Keratinocyte (primary cell): ENCODE measurements at regions not wholly inside any gene's neighbourhood (a gene's known extent, or its start where the extent isn't known, plus 50 kb on each side); places are given as distances from the start of the nearest gene placed in this dataset.
"Not testable (repeated sequence)": the region's sequence is repeated elsewhere in the genome, so short reads cannot be mapped to it uniquely, and the experiment has no call there.

Source experiments
- DNase-seq: peaks from one replicate; pipeline ENCODE4 v3.0.0-alpha.2; 2011; ENCODE audit warnings: low read depth, missing footprints, low spot score
- FAIRE-seq: peaks from 2 replicates; lab custom pipeline; 2011; peaks lifted over from hg19 to GRCh38; lab: Jason Lieb, UNC
- H2AFZ ChIP-seq: 2 replicates; pipeline ENCODE4 v1.6.0; 2012; ENCODE audit warnings: low read length, control low read depth, inconsistent platforms; ENCODE audit not compliant: control insufficient read depth
- H3K27ac ChIP-seq: 2 replicates; pipeline ENCODE4 v1.5.1; 2011; ENCODE audit warnings: low read length; ENCODE audit not compliant: control insufficient read depth, insufficient read depth
- H3K27me3 ChIP-seq: 3 replicates; pipeline ENCODE4 v1.6.0; 2011; ENCODE audit warnings: low read length; ENCODE audit not compliant: control insufficient read depth, insufficient read depth; ENCODE audit errors: extremely low read depth
- H3K36me3 ChIP-seq, 2 experiments: 2 replicates in 1 of 2; 3 replicates in 1 of 2; pipeline ENCODE4 v1.5.1; 2011; ENCODE audit warnings: low read length in 2 of 2, mild to moderate bottlenecking in 1 of 2; ENCODE audit not compliant: control insufficient read depth in 2 of 2, insufficient read depth in 2 of 2; ENCODE audit errors: extremely low read depth in 1 of 2
- H3K4me1 ChIP-seq: 3 replicates; pipeline ENCODE4 v1.5.1; 2011; ENCODE audit warnings: low read length; ENCODE audit not compliant: control insufficient read depth, insufficient read depth; ENCODE audit errors: extremely low read depth
- H3K4me2 ChIP-seq: 3 replicates; pipeline ENCODE4 v1.6.0; 2011; ENCODE audit warnings: low read depth, low read length; ENCODE audit not compliant: control insufficient read depth, insufficient read depth; ENCODE audit errors: extremely low read depth
- H3K4me3 ChIP-seq, 3 experiments: fragments of 200-600 bp in 1 of 3; sonication (generic) in 1 of 3; 2 replicates in 2 of 3; 3 replicates in 1 of 3; pipeline ENCODE4 v1.5.1; 2011 to 2016; ENCODE audit warnings: low read length in 3 of 3, mild to moderate bottlenecking in 3 of 3, control low read depth in 2 of 3, inconsistent platforms in 1 of 3, low read depth in 1 of 3, mixed read lengths in 1 of 3, mixed run types in 1 of 3, moderate library complexity in 1 of 3; ENCODE audit not compliant: control insufficient read depth in 2 of 3, insufficient read depth in 2 of 3; ENCODE audit errors: extremely low read depth in 1 of 3
- H3K79me2 ChIP-seq: 2 replicates; pipeline ENCODE4 v1.6.0; 2012; ENCODE audit warnings: low read length; ENCODE audit not compliant: control insufficient read depth, insufficient read depth
- H3K9ac ChIP-seq: 3 replicates; pipeline ENCODE4 v1.6.0; 2011; ENCODE audit warnings: low read length; ENCODE audit not compliant: control insufficient read depth, insufficient read depth; ENCODE audit errors: extremely low read depth
- H3K9me1 ChIP-seq: 3 replicates; pipeline ENCODE4 v1.6.0; 2011; ENCODE audit warnings: low read length; ENCODE audit not compliant: control insufficient read depth, insufficient read depth; ENCODE audit errors: extremely low read depth
- H3K9me3 ChIP-seq: 2 replicates; pipeline ENCODE4 v1.5.1; 2012; ENCODE audit warnings: low read depth, low read length; ENCODE audit not compliant: control insufficient read depth
- H4K20me1 ChIP-seq: 3 replicates; pipeline ENCODE4 v1.6.0; 2011; ENCODE audit warnings: low read length; ENCODE audit not compliant: control insufficient read depth, insufficient read depth; ENCODE audit errors: extremely low read depth
- EZH2 ChIP-seq: IDR thresholded peaks from one replicate; pipeline ENCODE4 v1.6.1; 2012; ENCODE audit warnings: inconsistent platforms, mild to moderate bottlenecking, low read length, moderate library complexity
- dilution Hi-C: fragments of 300-500 bp; cut with MboI; formaldehyde crosslinking; loops from one replicate; pipeline ENCODE4 v1.7.0; 2020; ENCODE audit warnings: low sequenced_read_pairs; ENCODE audit not compliant: extremely low pct_ligation_motif_present
- TF ChIP-seq, protein P1 (sequence below), 3 experiments: IDR thresholded peaks in 1 of 3; conservative IDR thresholded peaks in 1 of 3; optimal IDR thresholded peaks in 1 of 3; 2 replicates in 2 of 3; 3 replicates in 1 of 3; pipeline versions ENCODE3 to v1.5.1; 2011; ENCODE audit warnings: low read length in 3 of 3, mild to moderate bottlenecking in 3 of 3, moderate library complexity in 2 of 3, control low read depth in 1 of 3, inconsistent platforms in 1 of 3; ENCODE audit not compliant: insufficient read depth in 2 of 3; ENCODE audit errors: extremely low read depth in 1 of 3

DNA sequence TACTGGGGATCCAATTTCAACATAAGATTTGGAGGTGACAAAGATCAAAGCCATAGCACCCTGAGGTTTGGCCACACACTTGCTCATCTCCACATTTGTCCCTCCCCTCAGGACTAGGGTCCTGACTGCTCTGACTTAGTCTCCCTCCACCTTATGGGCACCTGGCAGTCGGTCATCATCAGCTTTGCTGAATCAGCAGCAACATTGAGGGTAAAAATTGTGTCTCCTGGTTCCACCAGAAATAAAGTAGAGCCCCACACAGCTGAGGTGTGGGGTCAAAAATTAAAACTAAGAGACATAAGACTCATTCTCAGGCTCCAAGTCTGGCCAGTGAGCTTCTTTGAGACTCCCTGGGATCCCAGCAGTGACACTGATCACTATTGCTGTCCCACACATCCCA is 56.2 kb downstream of the GGTLC2 start:
- Histone ChIP-seq H3K9me3 (no peaks in the 10 kb centered on the region), H3K9me1 (no peaks in the 10 kb centered on the region), H3K9ac (no peak overlapping the region), H3K27me3 (no peaks in the 10 kb centered on the region), H3K4me1 (no peaks in the 10 kb centered on the region), H3K4me2 (no peak overlapping the region), H3K36me3 (no peaks in the 10 kb centered on the region), H2AFZ (no peak overlapping the region), H3K27ac (no peak overlapping the region), H3K79me2 (no peaks in the 10 kb centered on the region), H3K4me3 (no peak overlapping the region), H4K20me1 (no peaks in the 10 kb centered on the region)
- DNase-seq, result no peak
- TF ChIP-seq EZH2, result no peak
- TF ChIP-seq, protein P1, sequence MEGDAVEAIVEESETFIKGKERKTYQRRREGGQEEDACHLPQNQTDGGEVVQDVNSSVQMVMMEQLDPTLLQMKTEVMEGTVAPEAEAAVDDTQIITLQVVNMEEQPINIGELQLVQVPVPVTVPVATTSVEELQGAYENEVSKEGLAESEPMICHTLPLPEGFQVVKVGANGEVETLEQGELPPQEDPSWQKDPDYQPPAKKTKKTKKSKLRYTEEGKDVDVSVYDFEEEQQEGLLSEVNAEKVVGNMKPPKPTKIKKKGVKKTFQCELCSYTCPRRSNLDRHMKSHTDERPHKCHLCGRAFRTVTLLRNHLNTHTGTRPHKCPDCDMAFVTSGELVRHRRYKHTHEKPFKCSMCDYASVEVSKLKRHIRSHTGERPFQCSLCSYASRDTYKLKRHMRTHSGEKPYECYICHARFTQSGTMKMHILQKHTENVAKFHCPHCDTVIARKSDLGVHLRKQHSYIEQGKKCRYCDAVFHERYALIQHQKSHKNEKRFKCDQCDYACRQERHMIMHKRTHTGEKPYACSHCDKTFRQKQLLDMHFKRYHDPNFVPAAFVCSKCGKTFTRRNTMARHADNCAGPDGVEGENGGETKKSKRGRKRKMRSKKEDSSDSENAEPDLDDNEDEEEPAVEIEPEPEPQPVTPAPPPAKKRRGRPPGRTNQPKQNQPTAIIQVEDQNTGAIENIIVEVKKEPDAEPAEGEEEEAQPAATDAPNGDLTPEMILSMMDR (optimal IDR thresholded peaks at IDR 0.05 in 1 of 3, IDR thresholded peaks at IDR 0.05 in 1 of 3, conservative IDR thresholded peaks at IDR 0.05 in 1 of 3; ENCODE audit: extremely low read depth in 1 of 3, insufficient read depth in 2 of 3, low read length in 3 of 3), result no peak
- FAIRE-seq, result no peak
- dilution Hi-C loops, result no loop called here

DNA sequence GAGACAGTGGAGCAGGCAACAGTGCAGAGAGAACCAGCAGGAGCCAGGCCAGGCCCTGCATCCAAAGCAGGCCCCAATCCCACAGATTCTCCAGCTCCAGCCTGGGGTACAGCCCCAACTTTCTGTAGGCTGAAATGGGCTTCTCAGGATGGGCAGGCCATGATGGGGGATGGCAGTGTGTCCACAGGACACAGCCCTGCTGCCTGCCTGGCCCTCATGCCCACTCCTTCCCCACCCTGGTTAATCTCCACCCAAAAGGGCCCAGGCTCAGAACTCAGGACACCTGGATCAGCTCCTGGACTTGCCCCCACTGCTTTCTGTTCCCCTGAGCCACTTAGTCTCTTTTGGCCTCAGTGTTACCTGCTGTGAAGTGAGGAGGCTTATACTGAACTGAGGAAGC is 57.1 kb downstream of the GGTLC2 start:
- dilution Hi-C loops, H3K27ac ChIP-seq, DNase-seq, H3K4me1 ChIP-seq, H3K79me2 ChIP-seq, H3K9ac ChIP-seq, H3K36me3 ChIP-seq, H4K20me1 ChIP-seq, H3K9me1 ChIP-seq, FAIRE-seq, H3K9me3 ChIP-seq, H2AFZ ChIP-seq, H3K27me3 ChIP-seq, H3K4me2 ChIP-seq, H3K4me3 ChIP-seq: not testable (repeated sequence)
